ENCODE measurements at regions not wholly inside any gene's neighbourhood (a gene's known extent, or its start where the extent isn't known, plus 50 kb on each side); places are given as distances from the start of the nearest gene placed in this dataset.

- no peak for TF ChIP-seq CTCF (IDR thresholded peaks at IDR 0.05)
- TF ChIP-seq POLR2A (IDR thresholded peaks at IDR 0.05) = no peak
- TF ChIP-seq EP300 (IDR thresholded peaks at IDR 0.05) = no peak
- no peak for TF ChIP-seq POLR2AphosphoS5 (IDR thresholded peaks at IDR 0.05)
Measured at GRCh38 chr13:89828506-89828905, 1519.0 kb upstream of the MIR17HG start.

Data from sigmoid colon (tissue), 4 donors.